ENCODE measurements at regions not wholly inside any gene's neighbourhood (a gene's known extent, or its start where the extent isn't known, plus 50 kb on each side); places are given as distances from the start of the nearest gene placed in this dataset.

DNA sequence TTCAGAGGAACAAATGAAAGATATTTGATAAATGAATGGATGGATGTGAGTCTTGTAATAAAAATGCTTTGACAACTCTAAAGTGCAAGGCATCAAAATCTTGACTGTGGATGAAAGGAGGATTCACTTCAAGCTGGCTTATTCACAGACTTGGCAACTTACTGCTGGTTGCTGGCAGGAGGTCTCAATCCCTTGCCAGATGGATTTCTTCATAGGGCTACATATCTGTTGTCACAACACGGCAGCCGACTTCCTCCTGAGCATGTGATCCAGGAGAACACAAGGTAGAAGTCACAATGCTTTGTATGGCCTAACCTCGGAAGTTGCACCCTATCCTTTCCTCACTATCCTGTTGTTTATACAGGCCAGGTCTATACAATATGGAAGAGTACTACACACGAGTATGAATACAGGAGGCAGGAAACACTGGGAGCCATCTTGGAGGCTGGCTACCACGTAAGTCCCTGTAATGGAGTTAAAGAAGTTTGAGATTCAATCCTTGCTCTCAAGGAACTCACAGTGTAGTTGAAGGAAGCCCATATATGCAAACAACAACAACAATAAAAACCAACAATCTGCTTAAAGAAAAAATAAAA lies 97.9 kb downstream of the ID4 start:
- TF ChIP-seq, protein P1, sequence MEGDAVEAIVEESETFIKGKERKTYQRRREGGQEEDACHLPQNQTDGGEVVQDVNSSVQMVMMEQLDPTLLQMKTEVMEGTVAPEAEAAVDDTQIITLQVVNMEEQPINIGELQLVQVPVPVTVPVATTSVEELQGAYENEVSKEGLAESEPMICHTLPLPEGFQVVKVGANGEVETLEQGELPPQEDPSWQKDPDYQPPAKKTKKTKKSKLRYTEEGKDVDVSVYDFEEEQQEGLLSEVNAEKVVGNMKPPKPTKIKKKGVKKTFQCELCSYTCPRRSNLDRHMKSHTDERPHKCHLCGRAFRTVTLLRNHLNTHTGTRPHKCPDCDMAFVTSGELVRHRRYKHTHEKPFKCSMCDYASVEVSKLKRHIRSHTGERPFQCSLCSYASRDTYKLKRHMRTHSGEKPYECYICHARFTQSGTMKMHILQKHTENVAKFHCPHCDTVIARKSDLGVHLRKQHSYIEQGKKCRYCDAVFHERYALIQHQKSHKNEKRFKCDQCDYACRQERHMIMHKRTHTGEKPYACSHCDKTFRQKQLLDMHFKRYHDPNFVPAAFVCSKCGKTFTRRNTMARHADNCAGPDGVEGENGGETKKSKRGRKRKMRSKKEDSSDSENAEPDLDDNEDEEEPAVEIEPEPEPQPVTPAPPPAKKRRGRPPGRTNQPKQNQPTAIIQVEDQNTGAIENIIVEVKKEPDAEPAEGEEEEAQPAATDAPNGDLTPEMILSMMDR (tag by site-specific recombination; IDR thresholded peaks at IDR 0.05) = no peak
- no peak for TF ChIP-seq ZNF169 (tag by site-specific recombination; IDR thresholded peaks at IDR 0.05)
